ENCODE measurements at regions not wholly inside any gene's neighbourhood (a gene's known extent, or its start where the extent isn't known, plus 50 kb on each side); places are given as distances from the start of the nearest gene placed in this dataset.

DNA sequence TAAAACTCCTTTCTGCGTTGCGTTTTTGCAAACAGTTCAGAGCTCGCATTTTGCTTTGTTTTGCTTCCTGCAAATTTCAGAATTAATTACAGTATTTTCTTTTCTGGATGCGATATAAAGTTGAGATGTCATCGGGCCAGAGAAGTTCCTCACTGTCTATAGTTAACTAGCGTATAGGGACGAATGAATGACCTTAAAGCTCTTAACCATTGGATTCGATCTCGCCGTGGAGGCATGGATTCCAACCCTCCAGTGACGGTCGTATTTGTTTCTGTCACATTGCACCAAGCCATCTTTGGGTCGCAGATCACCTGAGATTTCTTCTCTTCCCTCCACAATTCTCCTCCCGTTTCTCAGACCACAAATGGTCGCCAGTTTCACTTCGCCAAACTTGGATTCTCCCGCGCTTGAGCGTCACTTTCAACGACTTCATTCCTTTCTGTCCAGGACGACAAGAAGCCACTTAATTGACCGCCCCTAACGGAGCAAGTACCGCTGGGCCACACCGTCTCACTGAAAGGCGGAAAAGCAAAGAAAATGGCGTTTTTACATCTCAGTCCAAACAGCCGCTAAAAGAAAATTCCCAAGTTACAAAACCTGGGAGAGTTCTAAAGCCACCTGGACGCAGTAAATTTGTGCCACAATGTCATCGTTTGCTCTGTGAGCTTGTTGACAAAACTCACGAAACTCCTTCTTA, 85.3 kb upstream of the ZNF184 start:
- no peak overlapping the region for H3K9ac ChIP-seq (replicated peaks; ENCODE audit: extremely low read depth, insufficient read depth, low read length)
- H4K20me1 ChIP-seq (replicated peaks; ENCODE audit: control insufficient read depth, extremely low read depth, insufficient read depth, low read length) = no peaks in the 10 kb centered on the region
- FAIRE-seq = peak; percentile 48
- H3K27me3 ChIP-seq (ENCODE audit: control insufficient read depth in 2 of 2, insufficient read depth in 2 of 2, low read length in 2 of 2) = peaks cover 49 to 61% of the 10 kb centered on the region in 2 experiments
- POLR2A ChIA-PET = no interaction called here
- dilution Hi-C loops (cut with MboI; ENCODE audit: extremely low pct_ligation_motif_present, low sequenced_read_pairs) (no loop called here), intact Hi-C loops (cut with micrococcal nuclease) (no loop called here)
- H3K27ac ChIP-seq (ENCODE audit: insufficient read depth, low read depth, low read length) = no peak overlapping the region
- DNase-seq (ENCODE audit: low read depth, low spot score) = no peak
- no peaks in the 10 kb centered on the region for H3K9me3 ChIP-seq (replicated peaks; ENCODE audit: control insufficient read depth, insufficient read depth, low read length)
- peaks cover 3% of the 10 kb centered on the region for H3K4me1 ChIP-seq (ENCODE audit: control insufficient read depth, extremely low read depth, insufficient read depth, low read length)
- CTCF ChIA-PET = interaction anchor here (0.7 to 1.9 kb wide), 4 partner anchors 19 to 194 kb away, joined by 3 to 5 read pairs (median 4); no protein-coding TSS in a partner anchor
- H3K9me1 ChIP-seq (replicated peaks; ENCODE audit: control insufficient read depth, extremely low read depth, insufficient read depth, low read length) = no peaks in the 10 kb centered on the region
- no peaks in the 10 kb centered on the region for H3K36me3 ChIP-seq (ENCODE audit: control insufficient read depth in 2 of 2, extremely low read depth in 1 of 2, insufficient read depth in 2 of 2, low read length in 2 of 2)
- peak overlapping the region in 1 of 3 experiments; percentile 2 for H3K4me3 ChIP-seq (replicated peaks in 1 of 3; ENCODE audit: insufficient read depth in 1 of 3, low read depth in 1 of 3, low read length in 3 of 3)
- peak overlapping the region; percentile 45 for H3K4me2 ChIP-seq (ENCODE audit: insufficient read depth, low read length)
- TF ChIP-seq, protein P1, sequence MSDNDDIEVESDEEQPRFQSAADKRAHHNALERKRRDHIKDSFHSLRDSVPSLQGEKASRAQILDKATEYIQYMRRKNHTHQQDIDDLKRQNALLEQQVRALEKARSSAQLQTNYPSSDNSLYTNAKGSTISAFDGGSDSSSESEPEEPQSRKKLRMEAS (IDR thresholded peaks at IDR 0.05; ENCODE audit: insufficient read depth, insufficient read length) = no peak
- peak; percentile 70 for TF ChIP-seq EZH2 (IDR thresholded peaks at IDR 0.05; ENCODE audit: borderline replicate concordance, low read depth, low read length, severe bottlenecking)
- TF ChIP-seq JUN (IDR thresholded peaks at IDR 0.05; ENCODE audit: borderline replicate concordance, insufficient read depth, insufficient read length, low read depth) = no peak
- TF ChIP-seq, protein P2, sequence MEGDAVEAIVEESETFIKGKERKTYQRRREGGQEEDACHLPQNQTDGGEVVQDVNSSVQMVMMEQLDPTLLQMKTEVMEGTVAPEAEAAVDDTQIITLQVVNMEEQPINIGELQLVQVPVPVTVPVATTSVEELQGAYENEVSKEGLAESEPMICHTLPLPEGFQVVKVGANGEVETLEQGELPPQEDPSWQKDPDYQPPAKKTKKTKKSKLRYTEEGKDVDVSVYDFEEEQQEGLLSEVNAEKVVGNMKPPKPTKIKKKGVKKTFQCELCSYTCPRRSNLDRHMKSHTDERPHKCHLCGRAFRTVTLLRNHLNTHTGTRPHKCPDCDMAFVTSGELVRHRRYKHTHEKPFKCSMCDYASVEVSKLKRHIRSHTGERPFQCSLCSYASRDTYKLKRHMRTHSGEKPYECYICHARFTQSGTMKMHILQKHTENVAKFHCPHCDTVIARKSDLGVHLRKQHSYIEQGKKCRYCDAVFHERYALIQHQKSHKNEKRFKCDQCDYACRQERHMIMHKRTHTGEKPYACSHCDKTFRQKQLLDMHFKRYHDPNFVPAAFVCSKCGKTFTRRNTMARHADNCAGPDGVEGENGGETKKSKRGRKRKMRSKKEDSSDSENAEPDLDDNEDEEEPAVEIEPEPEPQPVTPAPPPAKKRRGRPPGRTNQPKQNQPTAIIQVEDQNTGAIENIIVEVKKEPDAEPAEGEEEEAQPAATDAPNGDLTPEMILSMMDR (IDR thresholded peaks at IDR 0.05; ENCODE audit: extremely low read depth in 1 of 2, insufficient read depth in 1 of 2, low read depth in 1 of 2, low read length in 2 of 2) = no peak
- TF ChIP-seq POLR2AphosphoS5 (IDR thresholded peaks at IDR 0.05; ENCODE audit: insufficient read depth, low read depth, low read length) = no peak
- TF ChIP-seq POLR2A (IDR thresholded peaks at IDR 0.05; ENCODE audit: low read depth, low read length) = no peak
- peak overlapping the region; percentile 72 for H2AFZ ChIP-seq (ENCODE audit: low read depth, low read length)
- no TSS peak for BruUV-seq (replicated peaks)
- H3K79me2 ChIP-seq (ENCODE audit: control insufficient read depth, insufficient read depth, low read length) = no peaks in the 10 kb centered on the region

Measured in endothelial cell of umbilical vein (primary cell).